ENCODE measurements at regions not wholly inside any gene's neighbourhood (a gene's known extent, or its start where the extent isn't known, plus 50 kb on each side); places are given as distances from the start of the nearest gene placed in this dataset.

DNA sequence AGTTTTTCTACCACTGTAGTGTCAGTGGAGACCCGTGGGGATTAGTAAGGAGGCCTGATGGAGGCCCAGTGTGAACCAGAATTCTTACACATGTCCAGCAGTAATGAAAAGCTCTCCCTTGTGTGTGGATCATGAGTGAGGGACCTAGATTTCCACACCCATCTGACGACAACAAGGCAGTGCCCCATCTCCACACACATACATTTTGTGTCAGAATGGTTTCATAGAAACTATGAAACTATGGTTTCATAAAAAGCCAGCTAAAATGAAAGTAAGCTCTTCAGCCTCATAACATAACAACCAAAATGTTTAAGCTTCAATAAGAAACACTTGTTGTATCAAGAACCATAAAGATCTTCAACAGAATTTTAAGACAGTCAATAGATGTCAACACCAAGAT is 884.5 kb upstream of the ADGRL3 start:
- TF ChIP-seq, protein P1, sequence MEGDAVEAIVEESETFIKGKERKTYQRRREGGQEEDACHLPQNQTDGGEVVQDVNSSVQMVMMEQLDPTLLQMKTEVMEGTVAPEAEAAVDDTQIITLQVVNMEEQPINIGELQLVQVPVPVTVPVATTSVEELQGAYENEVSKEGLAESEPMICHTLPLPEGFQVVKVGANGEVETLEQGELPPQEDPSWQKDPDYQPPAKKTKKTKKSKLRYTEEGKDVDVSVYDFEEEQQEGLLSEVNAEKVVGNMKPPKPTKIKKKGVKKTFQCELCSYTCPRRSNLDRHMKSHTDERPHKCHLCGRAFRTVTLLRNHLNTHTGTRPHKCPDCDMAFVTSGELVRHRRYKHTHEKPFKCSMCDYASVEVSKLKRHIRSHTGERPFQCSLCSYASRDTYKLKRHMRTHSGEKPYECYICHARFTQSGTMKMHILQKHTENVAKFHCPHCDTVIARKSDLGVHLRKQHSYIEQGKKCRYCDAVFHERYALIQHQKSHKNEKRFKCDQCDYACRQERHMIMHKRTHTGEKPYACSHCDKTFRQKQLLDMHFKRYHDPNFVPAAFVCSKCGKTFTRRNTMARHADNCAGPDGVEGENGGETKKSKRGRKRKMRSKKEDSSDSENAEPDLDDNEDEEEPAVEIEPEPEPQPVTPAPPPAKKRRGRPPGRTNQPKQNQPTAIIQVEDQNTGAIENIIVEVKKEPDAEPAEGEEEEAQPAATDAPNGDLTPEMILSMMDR (IDR thresholded peaks at IDR 0.05; ENCODE audit: borderline replicate concordance, extremely low read depth, insufficient read depth), result no peak
- intact Hi-C loops (cut with DNase I), result no loop called here
- no peak overlapping the region for H3K27ac ChIP-seq (ENCODE audit: low read depth in 2 of 2, low read length in 2 of 2)

GRCh38 chr4:60326735-60327134 is 873.4 kb upstream of the ADGRL3 start:
- FAIRE-seq (no peak), DNase-seq (no peak)
- Histone ChIP-seq H3K4me1 (ENCODE audit: control insufficient read depth in 2 of 3, insufficient read depth in 2 of 3, low read depth in 1 of 3, low read length in 3 of 3) (no peaks in the 10 kb centered on the region), H3K9ac (ENCODE audit: low read length in 3 of 3) (no peak overlapping the region), H3K27me3 (ENCODE audit: control insufficient read depth, insufficient read depth, low read length) (no peaks in the 10 kb centered on the region), H3K27ac (ENCODE audit: low read depth in 2 of 2, low read length in 2 of 2) (no peak overlapping the region), H3K9me3 (ENCODE audit: control insufficient read depth in 2 of 3, insufficient read depth in 1 of 3, low read length in 3 of 3) (no peaks in the 10 kb centered on the region), H3K36me3 (ENCODE audit: control insufficient read depth in 2 of 3, insufficient read depth in 3 of 3, low read length in 3 of 3) (no peaks in the 10 kb centered on the region), H3K4me3 (ENCODE audit: low read length in 3 of 3) (no peak overlapping the region)
- intact Hi-C loops (cut with DNase I), result no loop called here
- TF ChIP-seq, protein P1 (IDR thresholded peaks at IDR 0.05; ENCODE audit: borderline replicate concordance, extremely low read depth, insufficient read depth), result no peak

More for the DNA sequence above, 884.5 kb upstream of the ADGRL3 start:
- no peak overlapping the region for H3K4me3 ChIP-seq (ENCODE audit: low read length in 3 of 3)
- H3K36me3 ChIP-seq (ENCODE audit: control insufficient read depth in 2 of 3, insufficient read depth in 3 of 3, low read length in 3 of 3), result no peaks in the 10 kb centered on the region
- DNase-seq, result no peak
- no peak overlapping the region for H3K9ac ChIP-seq (ENCODE audit: low read length in 3 of 3)
- no peaks in the 10 kb centered on the region for H3K27me3 ChIP-seq (ENCODE audit: control insufficient read depth, insufficient read depth, low read length)
- FAIRE-seq, result no peak
- H3K4me1 ChIP-seq (ENCODE audit: control insufficient read depth in 2 of 3, insufficient read depth in 2 of 3, low read depth in 1 of 3, low read length in 3 of 3), result no peaks in the 10 kb centered on the region
- no peaks in the 10 kb centered on the region for H3K9me3 ChIP-seq (ENCODE audit: control insufficient read depth in 2 of 3, insufficient read depth in 1 of 3, low read length in 3 of 3)

DNA sequence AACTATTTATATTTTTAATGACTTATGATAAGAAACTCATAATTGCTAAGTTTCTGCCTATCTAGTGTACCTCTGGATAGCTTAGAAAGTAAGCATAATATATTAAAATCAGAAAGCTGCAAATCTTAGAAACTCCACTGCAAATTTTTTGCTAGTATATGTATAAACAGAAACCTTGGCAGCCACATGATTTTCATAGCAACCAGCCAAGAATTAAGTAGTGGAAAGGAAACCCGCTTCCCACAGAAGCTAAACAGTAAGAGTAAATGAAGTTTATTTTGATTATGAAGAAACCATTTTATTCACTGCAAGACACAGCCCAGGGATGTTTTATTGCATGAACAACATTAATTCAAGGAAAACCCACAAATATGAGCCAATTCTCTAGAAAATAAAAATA is 872.5 kb upstream of the ADGRL3 start:
- Histone ChIP-seq H3K27me3 (ENCODE audit: control insufficient read depth, insufficient read depth, low read length) (no peaks in the 10 kb centered on the region), H3K4me1 (ENCODE audit: control insufficient read depth in 2 of 3, insufficient read depth in 2 of 3, low read depth in 1 of 3, low read length in 3 of 3) (no peaks in the 10 kb centered on the region), H3K27ac (ENCODE audit: low read depth in 2 of 2, low read length in 2 of 2) (no peak overlapping the region), H3K36me3 (ENCODE audit: control insufficient read depth in 2 of 3, insufficient read depth in 3 of 3, low read length in 3 of 3) (no peaks in the 10 kb centered on the region), H3K9ac (ENCODE audit: low read length in 3 of 3) (no peak overlapping the region), H3K9me3 (ENCODE audit: control insufficient read depth in 2 of 3, insufficient read depth in 1 of 3, low read length in 3 of 3) (no peaks in the 10 kb centered on the region), H3K4me3 (ENCODE audit: low read length in 3 of 3) (no peak overlapping the region)
- FAIRE-seq (no peak), DNase-seq (no peak)
- TF ChIP-seq, protein P1 (IDR thresholded peaks at IDR 0.05; ENCODE audit: borderline replicate concordance, extremely low read depth, insufficient read depth), result no peak
- intact Hi-C loops (cut with DNase I), result no loop called here

DNA sequence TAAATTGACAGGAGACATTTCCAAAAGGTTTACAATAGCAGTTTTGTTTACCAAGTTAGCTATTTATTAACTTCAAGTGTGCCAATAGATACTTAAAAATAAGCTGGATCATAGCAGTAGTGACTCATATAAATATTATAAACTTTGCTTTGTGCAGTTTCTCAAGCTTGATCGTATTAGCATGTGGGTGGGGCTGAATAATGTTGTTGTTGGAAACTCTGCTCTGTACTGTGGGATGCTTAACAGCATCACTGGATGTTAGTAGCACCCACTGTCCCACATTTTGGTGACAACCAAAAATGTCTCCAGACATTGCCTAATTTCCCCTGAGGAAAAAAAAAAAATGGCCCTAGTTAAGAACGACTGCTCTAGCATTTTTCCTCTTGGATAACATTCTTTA is 855.2 kb upstream of the ADGRL3 start:
- H3K27ac ChIP-seq (ENCODE audit: low read depth in 2 of 2, low read length in 2 of 2), result no peak overlapping the region
- H3K9me3 ChIP-seq (ENCODE audit: control insufficient read depth in 2 of 3, insufficient read depth in 1 of 3, low read length in 3 of 3), result no peaks in the 10 kb centered on the region
- no peak overlapping the region for H3K4me3 ChIP-seq (ENCODE audit: low read length in 3 of 3)
- H3K27me3 ChIP-seq (ENCODE audit: control insufficient read depth, insufficient read depth, low read length), result no peaks in the 10 kb centered on the region
- no peaks in the 10 kb centered on the region for H3K36me3 ChIP-seq (ENCODE audit: control insufficient read depth in 2 of 3, insufficient read depth in 3 of 3, low read length in 3 of 3)
- intact Hi-C loops (cut with DNase I), result no loop called here
- no peak for DNase-seq
- no peak for FAIRE-seq
- TF ChIP-seq, protein P1 (IDR thresholded peaks at IDR 0.05; ENCODE audit: borderline replicate concordance, extremely low read depth, insufficient read depth), result no peak
- H3K4me1 ChIP-seq (ENCODE audit: control insufficient read depth in 2 of 3, insufficient read depth in 2 of 3, low read depth in 1 of 3, low read length in 3 of 3), result no peaks in the 10 kb centered on the region
- H3K9ac ChIP-seq (ENCODE audit: low read length in 3 of 3), result no peak overlapping the region
